ENCODE measurements at regions not wholly inside any gene's neighbourhood (a gene's known extent, or its start where the extent isn't known, plus 50 kb on each side); places are given as distances from the start of the nearest gene placed in this dataset.
"Not testable (repeated sequence)": the region's sequence is repeated elsewhere in the genome, so short reads cannot be mapped to it uniquely, and the experiment has no call there.

DNA sequence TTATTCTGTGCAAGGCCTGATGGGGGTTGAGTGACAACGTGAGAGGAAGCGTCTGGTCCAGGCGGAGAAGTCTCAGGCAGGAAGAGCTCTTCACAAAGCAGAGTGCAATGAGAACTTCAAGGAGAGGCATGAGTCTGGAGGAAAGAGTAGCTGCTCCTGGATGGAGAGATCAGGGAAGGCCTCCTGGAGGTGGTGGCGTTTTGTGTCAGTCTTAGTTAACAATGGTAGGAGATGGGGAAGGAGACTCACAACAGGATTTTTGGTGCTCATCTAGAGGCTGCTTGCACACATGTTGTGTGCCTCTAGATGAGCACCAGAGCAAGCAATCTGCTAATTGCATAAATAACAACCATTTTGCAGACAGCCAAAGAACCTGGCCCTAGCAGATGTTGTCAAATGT lies 442.8 kb upstream of the PODXL start:
- TF ChIP-seq, protein P1, sequence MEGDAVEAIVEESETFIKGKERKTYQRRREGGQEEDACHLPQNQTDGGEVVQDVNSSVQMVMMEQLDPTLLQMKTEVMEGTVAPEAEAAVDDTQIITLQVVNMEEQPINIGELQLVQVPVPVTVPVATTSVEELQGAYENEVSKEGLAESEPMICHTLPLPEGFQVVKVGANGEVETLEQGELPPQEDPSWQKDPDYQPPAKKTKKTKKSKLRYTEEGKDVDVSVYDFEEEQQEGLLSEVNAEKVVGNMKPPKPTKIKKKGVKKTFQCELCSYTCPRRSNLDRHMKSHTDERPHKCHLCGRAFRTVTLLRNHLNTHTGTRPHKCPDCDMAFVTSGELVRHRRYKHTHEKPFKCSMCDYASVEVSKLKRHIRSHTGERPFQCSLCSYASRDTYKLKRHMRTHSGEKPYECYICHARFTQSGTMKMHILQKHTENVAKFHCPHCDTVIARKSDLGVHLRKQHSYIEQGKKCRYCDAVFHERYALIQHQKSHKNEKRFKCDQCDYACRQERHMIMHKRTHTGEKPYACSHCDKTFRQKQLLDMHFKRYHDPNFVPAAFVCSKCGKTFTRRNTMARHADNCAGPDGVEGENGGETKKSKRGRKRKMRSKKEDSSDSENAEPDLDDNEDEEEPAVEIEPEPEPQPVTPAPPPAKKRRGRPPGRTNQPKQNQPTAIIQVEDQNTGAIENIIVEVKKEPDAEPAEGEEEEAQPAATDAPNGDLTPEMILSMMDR (IDR thresholded peaks at IDR 0.05; ENCODE audit: insufficient read depth, missing control alignments), result no peak
- DNase-seq (ENCODE audit: insufficient read length, low spot score), result no peak
- FAIRE-seq, result no peak

GRCh38 chr7:131995324-131995723 lies 438.9 kb upstream of the PODXL start:
- TF ChIP-seq, protein P1 (IDR thresholded peaks at IDR 0.05; ENCODE audit: insufficient read depth, missing control alignments), result no peak
- FAIRE-seq (no peak), DNase-seq (ENCODE audit: insufficient read length, low spot score) (no peak)

GRCh38 chr7:131981069-131981468 lies 424.6 kb upstream of the PODXL start:
- not testable (repeated sequence) for DNase-seq (ENCODE audit: insufficient read length, low spot score); FAIRE-seq

- FAIRE-seq; DNase-seq (ENCODE audit: insufficient read length, low spot score): not testable (repeated sequence)
These were observed 421.7 kb upstream of the PODXL start for GRCh38 chr7:131978118-131978517.

DNA sequence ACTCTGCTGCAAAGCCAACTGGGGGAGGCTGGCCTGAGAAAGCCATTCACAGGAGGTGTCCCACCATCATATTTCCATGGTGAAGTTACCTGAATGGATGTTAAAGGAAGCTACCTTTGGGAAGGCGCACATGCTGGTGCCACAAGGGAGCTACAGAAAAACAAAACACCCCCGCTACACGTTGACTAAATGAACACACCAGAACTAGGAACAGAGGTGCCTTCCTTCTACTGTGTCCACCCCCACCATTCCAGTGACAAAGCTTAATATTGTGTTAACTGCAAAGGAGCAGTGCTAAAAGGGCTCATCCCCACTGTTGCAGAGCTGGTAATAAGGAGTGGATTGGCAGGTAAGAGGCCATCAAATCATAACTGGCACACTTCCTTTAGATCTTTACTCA lies 420.0 kb upstream of the PODXL start:
- DNase-seq (ENCODE audit: insufficient read length, low spot score), result no peak
- no peak for FAIRE-seq
- TF ChIP-seq, protein P1 (IDR thresholded peaks at IDR 0.05; ENCODE audit: insufficient read depth, missing control alignments), result no peak

GRCh38 chr7:131974671-131975070 lies 418.2 kb upstream of the PODXL start:
- DNase-seq (ENCODE audit: insufficient read length, low spot score), result no peak
- peak; percentile 94 for FAIRE-seq
- TF ChIP-seq, protein P1 (IDR thresholded peaks at IDR 0.05; ENCODE audit: insufficient read depth, missing control alignments), result no peak

- FAIRE-seq, result no peak
- TF ChIP-seq, protein P1 (IDR thresholded peaks at IDR 0.05; ENCODE audit: insufficient read depth, missing control alignments), result no peak
- DNase-seq (ENCODE audit: insufficient read length, low spot score), result no peak
These were observed 415.8 kb upstream of the PODXL start for GRCh38 chr7:131972251-131972650.

DNA sequence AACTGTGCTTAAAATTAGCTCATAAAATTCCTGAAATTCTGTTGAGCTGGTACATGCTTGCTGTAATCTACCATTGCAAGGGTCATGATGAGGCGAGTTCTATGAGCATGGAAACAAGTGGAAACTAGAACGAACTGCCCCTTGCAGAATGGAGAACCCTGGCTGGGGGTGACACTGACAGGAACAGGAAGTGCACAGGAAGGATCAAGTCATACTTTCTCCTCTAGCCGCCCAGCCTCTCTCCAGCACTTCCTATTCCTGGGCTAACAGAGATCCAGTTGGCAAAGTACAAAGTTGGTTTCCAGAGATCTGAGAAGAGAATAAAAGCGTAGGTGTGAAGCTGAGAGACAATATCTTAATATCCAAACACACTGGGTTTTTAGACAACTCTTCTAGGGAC lies 414.2 kb upstream of the PODXL start:
- DNase-seq (ENCODE audit: insufficient read length, low spot score) (no peak), FAIRE-seq (no peak)
- TF ChIP-seq, protein P1 (IDR thresholded peaks at IDR 0.05; ENCODE audit: insufficient read depth, missing control alignments), result no peak
